K562 (cell line): ENCODE measurements at regions not wholly inside any gene's neighbourhood (a gene's known extent, or its start where the extent isn't known, plus 50 kb on each side); places are given as distances from the start of the nearest gene placed in this dataset.
"Not testable (repeated sequence)": the region's sequence is repeated elsewhere in the genome, so short reads cannot be mapped to it uniquely, and the experiment has no call there.

Source experiments
- ATAC-seq: fragments of 200-7000 bp; cut with Tn5 transposase; 3 replicates; pipeline ENCODE4 v1.9.1; 2020; ENCODE audit warnings: moderate library complexity
- BruUV-seq: library from RNA; stranded (reverse); fragments of 400-500 nt; replicated peaks from 2 replicates; lab custom pipeline; 2021; lab: Mats Ljungman, UMichigan
- CTCF ChIA-PET: fragments of 300-600 bp; formaldehyde crosslinking; extraction: SDS; loops from one replicate; lab custom pipeline; 2021; ENCODE audit warnings: low intra/inter-chr PET ratio; lab: Yijun Ruan, JAX
- POLR2A ChIA-PET: fragments of 300-600, 350-650 bp; sonication (Branson Sonifier 250); formaldehyde crosslinking; extraction: SDS; loops from one replicate; lab custom pipeline; 2021; ENCODE audit warnings: antibody characterized with exemption, inconsistent platforms; lab: Yijun Ruan, JAX
- DNase-seq, 4 experiments: peaks; one replicate each; pipeline versions ENCODE4 v3.0.0 to v3.0.0-alpha.2; 2011 to 2018; ENCODE audit warnings: low spot score in 3 of 4, mixed read lengths in 3 of 4; ENCODE audit errors: extremely low read depth in 1 of 4
- FAIRE-seq: peaks from 2 replicates; lab custom pipeline; 2011; peaks lifted over from hg19 to GRCh38; lab: Jason Lieb, UNC
- H2AFZ ChIP-seq: 2 replicates; pipeline ENCODE4 v1.6.0; 2011; ENCODE audit warnings: low read depth, low read length, control low read depth, inconsistent platforms
- H3K27ac ChIP-seq: fragments of 200-600 bp; 3 replicates; pipeline ENCODE4 v1.8.0; 2011; ENCODE audit warnings: low read depth, mild to moderate bottlenecking, control low read depth, inconsistent platforms, low read length, moderate library complexity, mixed read lengths; ENCODE audit errors: extremely low read depth
- H3K27me3 ChIP-seq, 2 experiments: fragments of 300-600 bp in 1 of 2; 2 replicates in 1 of 2; 3 replicates in 1 of 2; pipeline versions ENCODE4 v1.6.0 to v1.8.0; 2011; ENCODE audit warnings: inconsistent platforms in 2 of 2, low read length in 2 of 2, mild to moderate bottlenecking in 1 of 2, mixed read lengths in 1 of 2, moderate library complexity in 1 of 2; ENCODE audit not compliant: control insufficient read depth in 2 of 2, insufficient read depth in 2 of 2
- H3K36me3 ChIP-seq: fragments of 300-600 bp; 3 replicates; pipeline ENCODE4 v1.8.0; 2011; ENCODE audit warnings: mild to moderate bottlenecking, low read length, inconsistent platforms; ENCODE audit not compliant: control insufficient read depth, insufficient read depth
- H3K4me1 ChIP-seq, 2 experiments: fragments of 200-600 bp in 1 of 2; replicated peaks in 1 of 2; 2 replicates in 1 of 2; 3 replicates in 1 of 2; pipeline versions ENCODE4 v1.5.1 to v1.8.0; 2011; ENCODE audit warnings: inconsistent platforms in 2 of 2, low read length in 2 of 2, mild to moderate bottlenecking in 1 of 2, mixed read lengths in 1 of 2, moderate library complexity in 1 of 2; ENCODE audit not compliant: control insufficient read depth in 2 of 2, insufficient read depth in 2 of 2
- H3K4me2 ChIP-seq: 2 replicates; pipeline ENCODE4 v1.6.1; 2011; ENCODE audit warnings: low read length, control low read depth, inconsistent platforms, mixed read lengths; ENCODE audit not compliant: insufficient read depth
- H3K4me3 ChIP-seq: fragments of 200-600 bp; sonication (generic), shearing (Covaris generic); 2 replicates; pipeline ENCODE4 v1.5.1; 2016; ENCODE audit warnings: control low read depth, inconsistent platforms
- H3K79me2 ChIP-seq: fragments of 200-600 bp; 3 replicates; pipeline ENCODE4 v1.8.0; 2011; ENCODE audit warnings: low read length, inconsistent platforms; ENCODE audit not compliant: control insufficient read depth, insufficient read depth
- H3K9ac ChIP-seq, 2 experiments: 2 replicates each; pipeline versions ENCODE4 v1.6.0 to v1.6.1; 2011; ENCODE audit warnings: low read depth in 2 of 2, low read length in 2 of 2, control low read depth in 1 of 2, inconsistent platforms in 1 of 2, mild to moderate bottlenecking in 1 of 2, mixed read lengths in 1 of 2; ENCODE audit not compliant: insufficient read depth in 1 of 2
- H3K9me1 ChIP-seq: one replicate; pipeline ENCODE4 v1.6.0; 2011; ENCODE audit warnings: inconsistent platforms, mild to moderate bottlenecking, low read length, moderate library complexity; ENCODE audit not compliant: control insufficient read depth, insufficient read depth
- H3K9me3 ChIP-seq: replicated peaks from 2 replicates; pipeline ENCODE4 v1.5.1; 2011; ENCODE audit warnings: low read depth, low read length, inconsistent platforms; ENCODE audit not compliant: control insufficient read depth, insufficient read depth
- H4K20me1 ChIP-seq: replicated peaks from 2 replicates; pipeline ENCODE4 v1.6.1; 2011; ENCODE audit warnings: low read length, inconsistent platforms, mixed read lengths; ENCODE audit not compliant: control insufficient read depth, insufficient read depth
- CCNT2 ChIP-seq: IDR thresholded peaks from 2 replicates; pipeline ENCODE4 v1.6.1; 2011; ENCODE audit warnings: borderline replicate concordance, low read depth, mild to moderate bottlenecking, moderate library complexity, mixed read lengths, low read length; ENCODE audit not compliant: insufficient read length; ENCODE audit errors: extremely low read depth
- FOXA1 ChIP-seq: fragments of 450-650 bp; IDR thresholded peaks from 2 replicates; pipeline ENCODE4 v1.6.1; 2016; ENCODE audit warnings: mild to moderate bottlenecking, borderline replicate concordance
- HDAC6 ChIP-seq: IDR thresholded peaks from 2 replicates; pipeline ENCODE4 v1.6.1; 2012; ENCODE audit warnings: low read depth, mild to moderate bottlenecking, control low read depth, inconsistent platforms, low read length, moderate library complexity
- HEY1 ChIP-seq: fragments of 250-450 bp; sonication (Bioruptor Pico); IDR thresholded peaks from 2 replicates; pipeline ENCODE4 v1.5.0; 2020; ENCODE audit warnings: mild to moderate bottlenecking, moderate library complexity, borderline replicate concordance
- MTF1 ChIP-seq: fragments of 250-450 bp; sonication (Bioruptor Pico); IDR thresholded peaks from 2 replicates; pipeline ENCODE4 v1.9.0; 2021; ENCODE audit warnings: moderate library complexity, mild to moderate bottlenecking, inconsistent platforms, borderline replicate concordance
- PHF21A ChIP-seq: fragments of 450-650 bp; IDR thresholded peaks from 2 replicates; pipeline ENCODE4 v1.6.1; 2017; ENCODE audit warnings: low read depth, borderline replicate concordance
- WGBS: fragments of 100-300 bp; shearing (Covaris generic); methylation state at CpG from one replicate; pipeline ENCODE4 v1.1.6; 2016; ENCODE audit warnings: low coverage, mixed read lengths; ENCODE audit not compliant: insufficient coverage; ENCODE audit errors: missing lambda C conversion rate; 5-methylcytosine and 5-hydroxymethylcytosine counted together
- in situ Hi-C: fragments of 300-500 bp; cut with MboI; formaldehyde crosslinking; loops from 4 replicates; pipeline ENCODE4 v1.15.0; 2018; ENCODE audit warnings: inconsistent platforms, mixed read lengths
- intact Hi-C: fragments of 100-400 bp; cut with micrococcal nuclease; formaldehyde crosslinking; loops from 2 replicates; pipeline ENCODE4 v1.14.2; 2022
- TF ChIP-seq, protein P1 (sequence below): fragments of 250-450 bp; sonication (Bioruptor Pico); IDR thresholded peaks from 2 replicates; pipeline ENCODE4 v1.8.0; 2021; ENCODE audit warnings: borderline replicate concordance, mild to moderate bottlenecking, moderate library complexity; ENCODE audit not compliant: poor library complexity, severe bottlenecking
- TF ChIP-seq, protein P2 (sequence below): fragments of 450-650 bp; conservative IDR thresholded peaks from 2 replicates; pipeline ENCODE4 v1.6.1; 2016; ENCODE audit warnings: missing genetic modification characterization, low read depth, mild to moderate bottlenecking, missing compliant biosample characterization, moderate library complexity

DNA sequence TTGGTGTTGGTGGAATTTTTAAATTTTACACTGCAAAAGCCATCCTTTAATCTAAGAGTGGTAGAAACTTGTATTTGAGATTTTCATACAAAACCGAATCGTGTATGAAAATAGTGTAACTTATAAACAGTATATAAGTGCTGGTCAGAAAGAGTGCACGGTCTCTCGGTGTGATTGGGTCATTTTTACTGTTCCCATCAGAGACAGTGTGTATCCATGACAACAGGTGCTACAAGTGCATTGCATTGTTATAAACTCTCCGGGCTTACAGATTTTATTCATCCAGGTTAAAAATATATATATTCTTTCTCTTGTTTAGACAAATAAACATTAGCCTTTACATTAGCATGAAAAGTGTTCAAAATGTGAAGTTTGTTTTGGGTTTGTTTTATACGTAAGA, 721.9 kb downstream of the METTL4 start (continued):
- TF ChIP-seq, protein P1, sequence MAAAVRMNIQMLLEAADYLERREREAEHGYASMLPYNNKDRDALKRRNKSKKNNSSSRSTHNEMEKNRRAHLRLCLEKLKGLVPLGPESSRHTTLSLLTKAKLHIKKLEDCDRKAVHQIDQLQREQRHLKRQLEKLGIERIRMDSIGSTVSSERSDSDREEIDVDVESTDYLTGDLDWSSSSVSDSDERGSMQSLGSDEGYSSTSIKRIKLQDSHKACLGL (CRISPR knock-in tag), result no peak
- TF ChIP-seq, all 486 proteins: peak for 1

DNA sequence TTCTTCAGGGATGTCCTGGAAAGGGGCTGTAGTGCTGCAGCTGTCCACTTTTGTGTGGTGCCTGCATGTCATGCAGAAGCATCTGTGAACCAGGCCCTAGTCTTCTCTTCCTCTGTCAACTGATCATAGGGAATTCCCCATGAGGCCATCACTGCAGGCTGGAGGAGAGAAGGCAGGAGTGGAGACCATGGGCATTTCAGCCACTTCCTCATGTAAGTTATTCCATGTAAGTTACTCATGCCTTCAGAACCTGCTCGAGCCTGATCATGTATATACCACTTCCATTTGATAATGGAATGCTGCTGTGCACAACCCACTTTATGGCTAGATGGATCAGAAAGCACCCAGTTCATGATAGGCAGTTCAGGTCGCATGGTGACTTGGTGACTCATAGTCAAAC, 714.0 kb downstream of the METTL4 start:
- intact Hi-C loops, H3K4me1 ChIP-seq, H3K9me3 ChIP-seq, CTCF ChIA-PET, H3K79me2 ChIP-seq, H3K9me1 ChIP-seq, H3K27ac ChIP-seq, FAIRE-seq, H3K36me3 ChIP-seq, H4K20me1 ChIP-seq, POLR2A ChIA-PET, H3K27me3 ChIP-seq, H3K4me3 ChIP-seq, DNase-seq, H3K4me2 ChIP-seq, H3K9ac ChIP-seq, H2AFZ ChIP-seq, BruUV-seq, ATAC-seq, in situ Hi-C loops: not testable (repeated sequence)
- WGBS, result 0% methylated on average over 2 of the region's 2 CpGs

DNA sequence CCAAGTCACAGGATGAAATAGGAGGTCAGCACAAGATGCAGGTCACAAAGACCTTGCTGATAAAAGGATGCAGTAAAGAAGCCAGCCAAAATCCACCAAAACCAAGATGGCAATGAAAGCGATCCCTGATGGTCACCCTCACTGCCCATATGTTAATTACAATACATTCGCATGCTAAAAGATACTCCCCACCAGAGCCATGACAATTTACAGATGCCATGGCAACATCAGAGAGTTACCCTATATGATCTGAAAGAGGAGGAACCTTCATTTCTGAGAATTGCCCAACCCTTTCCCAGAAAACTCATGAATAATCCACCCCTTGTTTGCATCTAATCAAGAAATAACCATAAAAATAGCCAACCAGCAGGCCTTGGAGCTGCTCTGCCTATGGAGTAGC, 709.8 kb downstream of the METTL4 start:
- no TSS peak for BruUV-seq
- ATAC-seq (no peak), FAIRE-seq (no peak), DNase-seq (no peak)
- ChIA-PET CTCF (no interaction called here), POLR2A (no interaction called here)
- in situ Hi-C loops, result no loop called here
- Histone ChIP-seq H3K9me1 (no peaks in the 10 kb centered on the region), H3K9ac (no peak overlapping the region), H3K36me3 (no peaks in the 10 kb centered on the region), H3K4me2 (no peak overlapping the region), H4K20me1 (no peaks in the 10 kb centered on the region), H3K4me1 (no peaks in the 10 kb centered on the region), H3K27ac (no peak overlapping the region), H3K27me3 (peaks cover 0 to 4% of the 10 kb centered on the region in 2 experiments; a peak in 1 of 5 replicates), H3K4me3 (no peak overlapping the region), H3K9me3 (no peaks in the 10 kb centered on the region), H3K79me2 (no peaks in the 10 kb centered on the region), H2AFZ (no peak overlapping the region)
- WGBS, result 3% methylated on average over 2 of the region's 2 CpGs
- TF ChIP-seq, protein P2, sequence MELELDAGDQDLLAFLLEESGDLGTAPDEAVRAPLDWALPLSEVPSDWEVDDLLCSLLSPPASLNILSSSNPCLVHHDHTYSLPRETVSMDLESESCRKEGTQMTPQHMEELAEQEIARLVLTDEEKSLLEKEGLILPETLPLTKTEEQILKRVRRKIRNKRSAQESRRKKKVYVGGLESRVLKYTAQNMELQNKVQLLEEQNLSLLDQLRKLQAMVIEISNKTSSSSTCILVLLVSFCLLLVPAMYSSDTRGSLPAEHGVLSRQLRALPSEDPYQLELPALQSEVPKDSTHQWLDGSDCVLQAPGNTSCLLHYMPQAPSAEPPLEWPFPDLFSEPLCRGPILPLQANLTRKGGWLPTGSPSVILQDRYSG, result no peak
- TF ChIP-seq HEY1, result no peak
- no peak for TF ChIP-seq FOXA1
- TF ChIP-seq MTF1 (CRISPR knock-in tag), result no peak
- TF ChIP-seq HDAC6, result no peak
- TF ChIP-seq CCNT2, result no peak
- no peak for TF ChIP-seq PHF21A
- intact Hi-C loops, result no loop called here
